Stimulated activated CD8-positive, alpha-beta memory T cell treated with anti-CD3 and anti-CD28 coated beads, Interleukin-4, amount 100 ng/mL, for 48 hours (primary cell): ENCODE measurements at regions not wholly inside any gene's neighbourhood (a gene's known extent, or its start where the extent isn't known, plus 50 kb on each side); places are given as distances from the start of the nearest gene placed in this dataset.
"Not testable (repeated sequence)": the region's sequence is repeated elsewhere in the genome, so short reads cannot be mapped to it uniquely, and the experiment has no call there.

Source experiments
- DNase-seq: peaks from one replicate; pipeline ENCODE4 v3.0.0-alpha.2; 2020

DNA sequence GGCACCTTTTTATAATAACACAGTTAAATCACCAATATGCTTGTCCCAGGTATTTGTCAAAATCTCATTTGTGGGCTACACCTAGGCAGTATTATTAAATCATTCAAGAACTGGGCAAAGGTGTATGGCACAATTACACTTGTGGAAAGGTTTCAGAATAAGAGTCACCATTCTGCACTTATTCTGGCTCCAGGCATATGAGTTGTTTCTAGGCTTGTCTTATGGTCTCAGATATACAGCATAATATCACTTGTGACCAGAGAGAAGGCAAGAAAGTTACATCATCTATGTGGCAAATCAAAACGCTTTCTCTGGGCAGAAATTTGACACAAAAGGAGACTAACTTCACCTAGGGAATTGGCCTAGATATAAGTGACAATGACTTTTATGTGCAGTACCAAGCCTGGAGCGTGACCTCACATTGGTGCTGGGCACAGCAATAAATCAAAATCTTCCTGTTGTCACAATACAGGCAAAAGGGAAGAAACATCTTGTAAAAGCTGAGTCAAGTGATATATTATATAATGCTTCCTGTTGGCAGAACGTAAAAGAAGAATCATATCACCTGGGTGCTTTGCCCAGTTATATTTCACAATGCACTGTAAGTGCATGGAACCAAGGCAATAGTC, 959.9 kb upstream of the AMELY start:
- DNase-seq, result no peak

DNA sequence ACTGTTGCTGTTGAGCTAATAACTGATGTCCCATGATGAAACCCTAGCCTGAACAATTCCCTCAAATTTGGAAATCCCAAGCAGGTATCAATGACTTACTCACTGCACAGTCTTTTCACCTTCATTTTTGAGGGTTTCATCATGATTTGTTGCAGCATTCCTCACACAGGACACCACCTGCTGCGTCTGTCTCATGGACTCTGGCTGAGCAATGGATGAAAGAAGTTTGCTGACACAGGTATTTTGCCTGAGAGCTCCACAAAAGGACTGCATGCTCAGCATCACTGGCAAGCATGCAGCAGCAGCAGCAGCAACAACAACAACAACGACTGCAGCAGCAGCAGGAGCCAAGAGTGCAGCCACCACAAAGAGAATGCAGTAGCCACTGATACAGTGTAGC, 955.4 kb upstream of the AMELY start:
- no peak for DNase-seq

DNA sequence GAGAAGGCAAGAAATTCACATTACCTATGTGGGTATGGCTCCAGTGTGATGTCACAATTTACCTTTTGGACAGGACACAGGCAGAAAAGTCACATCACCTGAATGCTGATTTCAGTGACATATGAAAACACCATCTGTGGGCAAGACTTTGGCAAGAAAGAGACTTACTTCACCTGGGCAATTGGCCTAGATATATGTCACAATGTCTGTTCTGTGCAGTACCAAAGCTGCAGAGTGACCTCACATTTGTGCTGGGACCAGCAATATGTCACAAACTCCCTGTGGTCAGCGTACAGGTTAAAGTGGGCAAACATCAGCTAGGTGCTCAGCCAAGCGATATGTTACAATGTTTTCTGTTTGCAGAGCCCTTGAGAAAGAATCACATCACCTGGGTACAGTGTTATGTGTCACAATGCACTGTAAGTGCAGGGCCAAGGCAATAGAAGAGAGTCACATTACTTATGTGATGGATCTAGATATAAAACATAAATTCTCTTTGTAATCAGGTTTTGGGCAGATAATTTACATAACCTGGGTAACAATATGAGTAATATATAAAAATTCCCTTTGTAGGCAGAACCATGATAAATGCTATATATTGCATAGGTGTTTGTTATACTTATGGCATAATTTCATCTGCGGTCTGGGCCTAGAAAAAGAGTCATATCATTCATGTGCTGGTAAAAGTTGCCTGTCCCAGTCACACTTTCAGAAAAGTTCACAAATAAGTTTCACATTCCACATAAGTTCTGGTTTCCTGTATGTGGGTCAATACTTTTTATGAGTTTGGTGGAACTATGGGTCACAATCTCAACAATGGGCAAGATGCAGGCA, 949.4 kb upstream of the AMELY start:
- DNase-seq, result no peak

DNA sequence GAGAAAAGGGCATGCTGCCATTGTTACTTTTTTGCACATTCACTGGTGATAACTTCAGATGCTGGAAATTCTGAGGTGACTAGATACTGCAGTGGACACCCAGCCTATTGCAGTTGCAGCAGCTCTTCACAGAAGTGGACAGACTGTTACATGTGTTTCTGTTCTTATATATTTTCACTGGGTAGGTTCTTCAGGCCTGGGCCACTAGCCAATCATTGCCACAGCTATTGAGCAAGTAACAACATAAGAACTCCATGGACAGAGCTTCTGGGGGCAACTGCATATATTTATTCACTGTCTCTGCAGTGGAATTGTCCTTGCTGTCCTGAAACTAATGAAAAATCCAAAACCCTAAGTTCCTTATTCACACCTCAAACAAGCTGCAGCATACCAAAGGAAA, 938.6 kb upstream of the AMELY start:
- no peak for DNase-seq

DNA sequence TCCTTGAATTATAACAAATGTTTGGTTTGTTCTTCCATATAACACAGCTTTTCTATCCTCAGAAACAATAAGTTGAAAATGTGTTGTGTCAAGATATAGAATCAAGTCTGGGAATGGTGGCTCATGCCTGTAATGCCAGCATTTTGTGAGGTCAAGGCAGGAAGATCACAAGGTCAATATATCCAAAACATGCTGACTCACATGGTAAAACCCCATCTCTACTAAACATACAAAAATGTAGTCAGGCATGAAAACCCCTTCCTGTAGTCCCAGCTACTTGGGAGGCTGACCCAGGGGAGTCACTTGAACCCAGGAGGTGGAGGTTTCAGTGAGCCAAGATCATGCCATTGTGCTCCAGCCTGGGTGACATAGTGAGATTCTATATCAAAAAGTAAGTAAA, 934.2 kb upstream of the AMELY start:
- no peak for DNase-seq

DNA sequence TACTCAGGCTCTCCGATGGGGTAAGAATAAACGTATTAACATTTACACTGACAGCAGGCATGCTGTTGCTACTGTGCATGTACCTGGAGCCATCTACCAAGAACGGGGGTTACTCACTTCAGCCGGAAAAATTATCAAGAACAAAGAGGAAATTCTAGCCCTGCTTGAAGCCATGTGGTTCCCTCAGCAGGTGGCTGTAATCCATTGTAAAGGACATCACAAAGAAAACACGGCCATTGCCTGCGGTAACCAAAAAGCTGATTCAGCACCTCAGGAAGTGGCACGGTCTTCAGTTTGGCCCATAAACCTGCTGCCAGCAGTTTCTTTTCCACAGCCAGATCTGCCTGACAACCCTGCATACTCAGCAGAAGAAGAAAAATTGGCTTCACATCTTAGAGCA, 925.5 kb upstream of the AMELY start:
- DNase-seq, result no peak

DNA sequence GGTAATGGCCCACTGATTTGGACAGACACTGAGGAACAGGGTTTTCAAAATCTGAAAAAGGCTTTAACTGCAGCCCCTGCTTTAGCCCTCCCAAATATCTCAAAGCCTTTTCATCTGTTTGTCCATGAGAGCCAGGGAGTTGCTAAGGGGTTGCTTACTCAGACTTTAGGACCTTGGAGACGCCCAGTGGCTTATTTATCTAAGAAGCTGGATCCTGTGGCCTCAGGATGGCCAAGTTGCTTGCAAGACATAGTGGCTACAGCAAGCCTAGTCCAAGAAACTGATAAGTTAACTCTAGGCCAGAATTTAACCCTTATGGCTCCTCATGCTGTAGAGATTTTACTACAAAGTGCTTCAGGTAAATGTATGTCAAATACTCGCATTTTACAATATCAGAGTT, 924.8 kb upstream of the AMELY start:
- DNase-seq, result no peak

DNA sequence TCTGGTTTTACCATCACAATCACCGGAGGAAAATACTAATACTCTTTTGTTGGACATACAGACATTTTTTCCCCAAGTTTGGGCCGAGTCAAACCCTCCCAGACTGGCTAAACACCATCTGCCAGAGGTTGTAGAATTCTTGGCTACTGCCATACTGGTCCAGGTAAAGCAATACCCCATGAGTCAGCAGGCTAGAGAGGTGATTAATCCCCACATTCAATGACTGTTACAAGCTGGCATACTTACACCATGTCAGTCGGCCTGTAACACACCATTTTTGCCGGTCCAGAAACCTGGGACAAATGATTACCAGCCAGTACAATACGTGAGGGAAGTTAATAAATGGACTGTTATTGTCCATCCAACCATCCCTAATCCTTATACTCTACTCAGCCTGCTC, 923.9 kb upstream of the AMELY start:
- DNase-seq, result no peak

DNA sequence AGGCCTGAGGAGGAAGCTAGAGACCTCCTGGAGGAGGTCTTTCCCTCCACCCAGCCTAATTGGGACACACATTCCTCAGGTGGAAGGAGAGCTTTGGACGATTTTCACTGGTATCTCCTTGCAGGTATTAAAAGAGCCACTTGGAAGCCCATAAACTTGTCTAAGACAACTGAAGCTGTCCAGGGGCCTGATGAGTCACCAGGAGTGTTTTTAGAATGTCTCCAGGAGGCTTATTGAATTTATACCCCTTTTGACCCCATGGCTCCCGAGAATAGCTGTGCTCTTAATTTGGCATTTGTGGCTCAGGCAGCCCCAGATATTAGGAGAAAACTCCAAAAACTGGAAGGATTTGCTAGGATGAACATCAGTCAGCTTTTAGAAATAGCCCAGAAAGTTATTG, 922.7 kb upstream of the AMELY start:
- DNase-seq, result no peak

DNA sequence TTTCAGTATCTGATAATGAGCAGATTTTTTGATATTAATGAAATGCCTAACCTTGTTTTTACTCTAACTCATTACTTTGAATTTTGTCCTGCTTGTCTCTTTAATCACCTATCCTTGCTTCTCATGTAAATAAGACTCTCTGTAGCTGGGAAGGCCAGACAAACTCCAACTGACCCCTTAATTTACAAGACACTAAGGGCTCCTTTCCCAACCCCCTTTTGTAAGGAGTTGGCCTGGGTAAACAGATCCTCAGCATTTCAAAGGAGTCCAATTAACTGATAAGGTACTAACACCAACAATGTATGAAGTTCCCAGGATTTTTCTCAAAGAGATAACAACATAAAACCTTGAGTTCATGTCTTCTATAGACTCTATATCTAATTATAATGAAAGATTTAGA, 919.3 kb upstream of the AMELY start:
- not testable (repeated sequence) for DNase-seq

DNA sequence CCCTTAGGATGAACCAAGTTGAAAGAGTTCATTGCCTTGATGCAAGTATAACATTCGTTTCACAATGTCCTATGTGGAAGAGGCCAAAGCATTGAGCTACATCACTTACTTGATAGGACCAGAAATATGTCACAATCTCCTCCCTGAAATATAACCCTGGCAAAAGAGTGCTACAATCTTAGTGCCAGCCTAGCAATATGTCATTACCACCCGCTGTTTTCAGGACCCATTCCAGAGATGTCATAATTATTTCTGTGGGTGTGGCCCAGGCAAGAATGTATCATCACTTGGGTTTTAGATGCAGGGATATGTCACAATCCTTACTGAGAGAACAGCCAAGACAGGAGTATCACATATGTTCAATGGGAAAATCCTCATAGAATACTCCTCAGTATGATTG, 915.0 kb upstream of the AMELY start:
- no peak for DNase-seq

DNA sequence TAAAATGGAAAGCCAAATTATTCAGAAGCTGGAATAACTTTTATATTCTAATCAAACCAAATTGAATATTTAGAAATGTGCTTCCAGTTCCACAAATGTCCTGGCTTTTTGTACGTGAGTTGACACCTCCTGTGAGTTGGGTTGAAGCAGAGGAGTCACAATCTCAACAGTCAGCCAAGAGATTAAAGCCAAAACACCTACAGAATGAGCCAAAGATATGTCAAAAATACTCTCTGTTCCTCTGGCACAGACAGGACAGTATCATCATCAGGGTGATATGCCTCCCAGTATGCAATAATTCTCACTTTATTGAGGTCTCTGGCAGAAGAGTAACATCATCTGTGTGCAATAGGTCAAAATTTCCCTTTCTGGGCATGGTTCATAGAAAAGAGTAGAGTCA, 914.3 kb upstream of the AMELY start:
- no peak for DNase-seq

DNA sequence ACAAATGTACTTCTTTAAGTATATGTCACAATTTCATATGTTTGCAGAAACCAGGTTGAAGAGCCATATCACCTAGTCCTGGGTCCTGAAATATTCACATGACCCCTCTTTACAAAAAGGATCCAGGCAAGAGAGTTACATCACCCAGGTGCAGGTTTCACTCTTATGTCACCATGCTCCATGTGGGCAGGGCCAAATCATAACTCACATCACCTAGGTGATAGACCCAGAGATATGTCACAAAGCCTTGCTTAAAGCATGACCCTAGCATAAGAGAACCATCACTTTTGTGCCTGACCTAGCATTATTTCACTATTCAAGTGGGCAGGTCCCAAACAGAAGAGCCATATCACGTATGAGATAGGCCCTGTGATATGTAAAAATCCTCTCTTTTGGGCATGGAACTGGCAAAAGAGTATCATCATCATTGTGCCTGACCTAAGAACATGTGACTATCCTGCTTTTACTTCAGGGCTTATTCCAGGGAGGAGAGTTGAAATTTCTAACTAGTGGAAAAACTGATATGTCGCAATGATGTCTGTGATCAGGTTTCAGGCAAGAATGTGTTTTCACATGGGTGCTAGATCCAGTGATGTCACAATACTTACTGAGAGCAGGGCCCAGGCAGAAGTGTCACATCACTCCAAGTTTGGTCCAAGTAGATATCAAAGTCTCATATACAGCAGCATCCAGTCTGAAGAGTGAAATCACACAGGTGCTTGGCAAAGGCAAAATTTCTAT, 909.9 kb upstream of the AMELY start:
- DNase-seq, result no peak

DNA sequence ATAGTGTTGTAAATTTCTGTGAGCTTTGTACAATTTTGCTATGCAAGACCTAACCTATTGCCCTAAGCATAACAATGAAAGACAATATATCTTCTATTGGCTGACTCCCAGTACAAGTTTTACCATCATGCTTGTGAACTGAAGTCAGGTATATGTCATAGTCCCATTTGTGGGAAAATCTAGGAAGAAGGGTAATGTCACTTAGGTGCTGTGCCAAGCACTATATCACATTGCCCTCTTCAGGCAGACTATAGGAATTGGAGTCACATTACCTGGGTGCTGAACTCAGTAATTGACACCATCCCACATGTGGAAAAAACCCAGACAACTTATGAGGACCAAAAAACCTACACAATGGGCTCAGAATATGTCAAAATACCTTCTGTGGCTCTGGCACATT, 907.4 kb upstream of the AMELY start:
- no peak for DNase-seq

DNA sequence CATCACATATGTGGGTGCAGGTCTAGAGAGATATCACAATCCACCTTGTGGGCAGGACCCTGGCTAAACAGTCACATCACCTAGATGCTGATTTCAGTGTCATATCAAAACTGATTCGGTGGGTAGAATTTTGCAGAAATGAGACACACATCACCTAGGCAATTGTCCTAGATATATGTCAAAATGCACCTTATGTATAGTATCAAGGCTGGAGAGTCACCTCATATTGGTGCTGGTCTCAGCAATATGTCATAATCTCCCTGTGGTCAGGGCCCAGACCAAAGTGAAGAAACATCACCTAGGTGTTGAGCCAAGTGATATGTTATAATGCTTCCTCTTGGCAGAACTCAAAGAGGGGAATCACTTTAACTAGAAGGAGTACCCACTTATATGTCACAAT, 905.0 kb upstream of the AMELY start:
- no peak for DNase-seq

DNA sequence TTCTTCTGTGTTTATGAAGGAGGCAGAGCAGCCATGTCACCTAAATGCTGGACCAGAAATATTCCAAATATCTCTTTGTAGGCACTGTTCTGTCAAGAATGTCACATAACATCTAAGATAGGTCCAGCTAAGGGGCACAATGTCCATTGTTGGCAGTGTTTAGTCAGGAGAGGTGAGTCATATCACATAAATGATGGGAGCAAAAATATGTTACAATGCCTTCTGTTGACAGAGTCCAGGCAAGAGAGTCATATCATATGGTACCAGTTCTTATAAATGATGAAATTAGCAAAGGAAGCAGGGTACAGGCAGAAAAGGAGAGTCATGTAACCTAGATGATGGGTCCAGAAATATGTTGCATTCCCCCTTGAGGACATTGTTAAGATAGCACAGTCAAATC, 904.4 kb upstream of the AMELY start:
- DNase-seq, result no peak

DNA sequence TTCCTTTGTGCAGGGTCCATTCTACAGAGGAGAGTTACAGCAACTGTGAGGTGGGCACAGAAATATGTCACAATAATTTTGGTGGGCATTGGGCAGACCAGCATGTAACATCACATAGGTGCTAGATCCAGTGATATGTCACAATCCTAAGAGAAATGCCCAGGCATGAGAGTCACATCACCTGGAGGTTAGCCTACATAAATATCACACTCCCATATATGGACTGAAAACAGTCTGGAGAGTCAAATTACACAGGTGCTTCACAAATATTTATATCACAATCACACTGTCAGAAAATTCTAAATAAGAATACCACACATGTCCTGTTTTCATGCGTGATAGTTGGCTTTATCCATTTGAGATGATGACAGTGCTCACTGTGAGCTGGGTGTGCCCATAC, 903.7 kb upstream of the AMELY start:
- DNase-seq, result no peak

DNA sequence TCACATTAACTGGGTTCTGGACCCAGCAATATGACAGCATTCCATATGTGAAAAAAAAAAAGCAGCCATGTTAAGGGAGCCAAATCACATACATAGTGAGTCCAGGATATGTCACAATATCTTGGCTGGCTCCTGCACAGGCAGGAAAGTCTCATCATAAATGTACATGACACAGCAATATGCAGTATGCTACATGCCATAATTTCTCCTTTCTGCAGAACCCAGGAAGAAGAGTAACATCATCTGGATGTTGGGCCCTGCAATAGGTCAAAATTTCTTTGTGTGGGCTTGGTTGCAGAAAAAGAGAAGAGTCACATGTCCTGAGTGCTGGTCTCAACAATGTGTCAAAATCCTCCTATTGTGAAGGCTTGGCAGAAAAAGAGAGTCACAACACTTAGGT, 902.8 kb upstream of the AMELY start:
- DNase-seq, result no peak

DNA sequence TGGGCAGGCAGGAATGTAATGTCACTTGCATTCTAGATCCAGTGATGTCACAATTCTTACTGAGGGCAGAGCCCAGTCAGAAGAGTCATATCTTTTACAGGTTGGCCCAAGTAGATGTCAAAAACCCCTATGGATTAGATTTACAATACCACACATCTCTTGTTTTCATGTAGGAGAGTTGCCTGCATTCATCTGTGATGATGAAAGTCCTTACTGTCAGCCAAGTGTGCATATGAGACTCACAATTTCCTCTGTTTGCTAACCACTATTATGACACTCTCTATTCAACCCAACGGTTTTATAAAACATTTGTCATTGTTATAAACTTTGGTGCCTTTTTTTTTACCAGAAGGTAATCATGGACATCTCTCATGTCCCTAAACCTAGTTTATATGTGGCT, 898.8 kb upstream of the AMELY start:
- DNase-seq, result no peak

DNA sequence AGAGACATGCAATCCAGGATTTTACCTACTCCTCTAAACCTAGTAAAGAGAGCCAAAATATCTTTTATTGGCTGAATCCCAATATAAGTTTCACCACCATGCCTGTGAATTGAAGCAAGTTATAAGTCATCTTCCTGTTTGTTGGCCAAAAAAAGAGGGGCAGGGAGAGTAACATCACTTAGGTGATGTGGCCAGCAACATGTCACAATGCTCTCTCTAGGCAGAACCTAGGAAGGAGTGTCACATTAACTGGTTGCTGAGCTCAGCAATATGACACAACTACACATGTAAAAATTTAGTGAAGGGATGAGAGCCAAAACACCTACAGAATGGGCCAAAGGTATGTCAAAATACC, 895.9 kb upstream of the AMELY start:
- DNase-seq, result no peak

DNA sequence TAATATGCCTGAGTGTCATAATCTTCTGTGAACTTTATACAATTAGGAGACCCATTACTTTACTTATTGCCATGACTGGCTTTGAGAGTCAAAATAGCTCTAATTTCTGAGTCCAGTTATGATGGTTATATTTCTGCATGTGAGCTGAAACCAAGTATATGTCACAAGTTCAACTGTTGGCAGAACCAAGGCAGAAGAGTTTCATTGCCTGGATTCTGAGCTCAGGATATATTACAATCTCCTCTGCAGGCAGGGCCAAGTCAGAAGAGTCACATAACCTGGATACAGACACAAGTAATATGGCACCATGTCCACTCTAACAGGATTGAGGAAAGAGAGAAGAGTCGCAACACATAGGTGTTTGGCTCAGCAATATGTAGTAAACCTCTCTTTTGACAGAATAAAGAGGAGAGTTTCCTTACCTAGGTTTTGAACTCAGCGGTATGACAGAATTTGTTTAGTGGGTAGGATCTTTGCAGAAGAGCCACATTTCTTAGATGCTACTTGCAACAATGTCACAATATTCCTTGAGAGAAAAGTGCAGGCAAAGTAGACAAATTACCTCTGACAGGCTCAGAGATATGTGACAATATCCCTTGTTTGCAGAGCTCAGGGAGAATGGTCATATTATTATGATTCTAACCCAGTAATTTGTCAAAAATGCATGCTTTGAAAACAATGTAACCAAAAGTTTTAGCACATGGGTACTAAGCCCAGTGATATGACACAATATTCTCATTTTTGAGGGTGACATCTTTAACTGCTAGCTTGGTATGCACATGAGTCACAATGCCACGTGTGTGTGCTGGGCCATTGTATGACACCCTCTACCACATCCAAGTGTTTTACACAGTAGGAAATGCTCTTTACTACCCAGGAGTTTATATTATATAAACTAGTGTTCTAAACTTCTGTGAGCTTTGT, 895.3 kb upstream of the AMELY start:
- DNase-seq, result no peak

DNA sequence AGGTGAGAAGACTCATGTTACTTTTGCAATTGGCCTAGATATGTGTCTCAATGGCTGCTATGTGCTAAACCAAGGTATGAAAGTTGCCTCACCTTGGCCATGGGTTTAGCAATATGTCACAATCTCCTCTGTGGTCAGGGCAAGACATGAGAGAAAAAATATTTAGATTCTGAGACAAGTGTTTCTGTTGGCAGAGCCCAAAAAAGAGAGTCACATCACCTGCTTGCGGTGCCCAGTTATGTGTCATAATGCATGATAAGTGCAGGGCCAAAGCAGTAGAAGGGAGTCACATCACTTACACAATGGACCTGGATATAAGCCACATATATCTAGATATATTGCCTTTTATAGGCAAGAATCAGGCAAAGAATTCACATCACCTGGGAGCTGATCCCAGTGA, 894.1 kb upstream of the AMELY start:
- DNase-seq, result no peak

DNA sequence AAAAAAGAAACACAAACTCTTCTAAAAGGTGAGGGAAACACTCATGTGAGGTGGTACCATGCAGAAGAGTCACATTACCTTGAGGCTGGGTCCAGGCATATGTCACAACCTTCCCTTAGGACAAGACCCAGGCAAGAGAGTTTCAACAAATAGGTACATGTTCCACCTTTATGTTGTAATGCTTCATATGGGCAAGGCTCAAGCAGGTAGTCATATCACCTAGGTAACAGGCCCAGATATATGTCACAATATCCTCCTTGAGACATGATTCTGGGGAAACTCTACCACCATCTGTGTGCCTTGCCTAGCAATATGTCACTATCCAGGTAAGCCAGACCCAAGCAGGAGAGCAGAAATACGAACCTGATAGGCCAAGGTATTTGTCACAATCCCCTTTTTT, 892.2 kb upstream of the AMELY start:
- no peak for DNase-seq
